NCI-H748 (cell line): ENCODE measurements at regions not wholly inside any gene's neighbourhood (a gene's known extent, or its start where the extent isn't known, plus 50 kb on each side); places are given as distances from the start of the nearest gene placed in this dataset.

Source experiments
- DNase-seq: peaks from one replicate; lab custom pipeline; 2025; ENCODE audit not compliant: unreplicated experiment; lab: John Stamatoyannopoulos, UW

DNA sequence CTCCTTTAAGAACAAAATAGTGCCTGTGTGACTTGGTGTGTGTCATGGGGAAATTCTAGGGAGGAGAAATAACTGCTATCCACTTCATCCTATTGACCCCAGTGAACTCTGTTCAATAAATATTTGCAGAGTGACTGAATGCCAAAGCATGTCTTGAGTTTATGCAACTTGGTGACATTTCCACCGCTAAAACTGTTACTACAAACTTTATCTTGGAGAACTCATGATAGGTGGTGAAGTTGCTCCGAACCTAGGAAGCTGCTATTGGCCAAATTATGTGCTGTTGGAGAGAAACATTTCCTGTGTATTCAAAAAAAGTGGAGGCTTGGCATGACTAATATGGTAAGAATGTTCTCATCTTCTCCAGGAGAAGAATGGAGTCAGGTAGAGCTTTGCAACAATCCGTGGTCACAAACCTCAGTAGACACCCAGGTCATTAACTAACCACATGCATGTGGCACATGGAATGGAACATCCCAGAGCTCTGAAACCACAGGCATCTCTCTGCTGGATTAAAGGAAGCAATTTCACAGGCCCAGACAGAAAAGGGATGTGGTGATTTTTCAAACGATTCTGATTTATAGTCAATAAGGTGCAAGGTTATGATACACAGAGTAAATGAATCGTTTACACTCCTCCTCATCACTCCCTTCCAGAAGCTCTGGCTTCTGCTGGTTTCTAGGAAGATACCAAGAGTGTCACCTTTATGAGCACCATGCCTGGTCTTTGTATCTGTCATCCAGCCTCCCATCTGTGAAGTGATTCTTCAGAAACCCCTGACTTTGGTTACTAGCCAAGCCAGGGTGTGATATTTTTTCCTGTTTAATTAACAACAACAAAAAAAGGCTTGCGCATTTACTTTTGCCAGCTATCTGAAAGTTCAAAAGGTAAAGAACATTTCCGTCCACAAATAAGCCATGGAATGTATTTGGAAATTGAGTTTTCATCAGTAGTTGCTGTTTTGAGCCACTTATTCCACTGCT lies 361.1 kb downstream of the TGFB2 start:
- no peak for DNase-seq

DNA sequence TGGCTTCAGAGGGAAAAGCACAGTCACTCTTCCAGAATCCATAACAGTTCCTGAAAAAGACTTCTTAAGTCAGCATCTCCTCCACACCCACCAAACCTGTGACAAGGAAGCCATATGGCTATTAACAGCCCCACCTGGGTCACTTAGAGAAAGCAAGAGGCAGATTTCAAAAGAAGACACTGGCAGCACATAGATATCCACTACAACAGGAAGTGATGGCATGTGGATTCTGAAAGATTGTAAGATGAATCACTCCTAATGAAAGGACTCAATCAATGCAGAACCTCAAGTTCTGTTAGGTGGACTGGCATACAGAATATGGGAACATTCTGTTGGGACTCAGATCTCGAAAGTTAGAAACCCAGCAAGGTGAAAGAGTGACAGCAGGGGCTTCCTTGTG lies 365.9 kb downstream of the TGFB2 start:
- DNase-seq, result no peak

DNA sequence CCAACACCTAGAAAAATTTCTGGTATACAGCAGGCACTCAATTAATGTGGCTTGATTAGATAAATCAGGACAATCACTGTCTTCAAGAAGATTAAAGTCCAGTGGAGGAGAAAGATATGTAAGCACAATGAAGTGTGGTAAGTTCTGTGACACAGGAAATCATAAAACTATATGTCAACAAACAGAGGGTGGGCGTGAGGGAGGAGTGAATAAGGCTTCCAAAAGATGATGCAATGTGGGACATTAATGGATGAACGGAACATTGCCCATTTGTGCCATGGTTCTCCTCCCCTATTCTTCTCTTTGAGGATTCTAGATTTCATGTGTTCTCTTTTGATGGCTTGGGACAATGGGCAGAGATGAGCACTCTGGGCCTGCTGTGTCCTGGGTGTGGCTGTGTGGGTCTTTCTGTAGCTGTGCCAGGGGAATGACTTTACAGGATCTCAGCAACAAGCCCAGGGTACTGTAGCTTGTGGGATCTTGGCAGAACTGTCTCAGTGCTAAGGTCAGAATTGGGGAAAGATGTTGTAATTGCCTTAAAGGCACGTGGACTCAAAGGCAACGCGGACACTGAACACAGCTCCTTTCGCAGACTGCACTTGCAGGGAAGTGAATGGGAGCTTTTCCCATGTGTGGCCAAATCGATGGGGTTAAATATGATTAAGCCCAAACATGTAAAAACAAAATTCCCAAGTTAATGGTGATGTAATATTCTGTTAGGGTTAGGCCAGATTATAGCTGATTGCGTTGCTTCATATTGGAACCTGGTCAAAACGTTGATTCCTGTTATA lies 366.9 kb downstream of the TGFB2 start:
- peak; percentile 31 for DNase-seq

- no peak for DNase-seq
These were observed 367.5 kb downstream of the TGFB2 start for GRCh38 chr1:218712677-218713076.

- no peak for DNase-seq
These were observed 371.0 kb downstream of the TGFB2 start for GRCh38 chr1:218715961-218716669.

GRCh38 chr1:218717575-218717974 lies 372.4 kb downstream of the TGFB2 start:
- DNase-seq, result no peak

GRCh38 chr1:218718206-218718605 lies 373.1 kb downstream of the TGFB2 start:
- DNase-seq, result no peak

DNA sequence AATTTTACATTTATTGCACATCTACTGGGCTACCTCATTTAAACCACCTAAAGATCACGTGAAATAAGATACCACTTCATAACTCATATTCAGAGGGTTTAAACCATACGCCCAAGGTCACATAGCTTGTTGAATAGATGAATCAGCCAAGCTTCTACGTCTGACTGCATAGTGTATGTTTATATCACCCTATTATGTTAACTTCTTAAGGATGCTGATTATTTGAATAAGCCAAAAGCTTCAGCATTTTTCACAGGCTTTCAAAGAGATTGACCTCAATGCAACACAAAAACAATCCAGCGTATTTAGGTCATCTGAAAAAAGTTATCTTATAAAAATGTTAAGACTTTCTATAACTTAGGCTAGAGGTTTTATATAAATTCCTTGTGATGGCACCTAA lies 373.8 kb downstream of the TGFB2 start:
- DNase-seq, result no peak

- DNase-seq, result no peak
These were observed 383.9 kb downstream of the TGFB2 start for GRCh38 chr1:218728898-218729565.

GRCh38 chr1:218735436-218736032 lies 390.4 kb downstream of the TGFB2 start:
- no peak for DNase-seq

- DNase-seq, result no peak
These were observed 394.3 kb downstream of the TGFB2 start for GRCh38 chr1:218739426-218739825.

DNA sequence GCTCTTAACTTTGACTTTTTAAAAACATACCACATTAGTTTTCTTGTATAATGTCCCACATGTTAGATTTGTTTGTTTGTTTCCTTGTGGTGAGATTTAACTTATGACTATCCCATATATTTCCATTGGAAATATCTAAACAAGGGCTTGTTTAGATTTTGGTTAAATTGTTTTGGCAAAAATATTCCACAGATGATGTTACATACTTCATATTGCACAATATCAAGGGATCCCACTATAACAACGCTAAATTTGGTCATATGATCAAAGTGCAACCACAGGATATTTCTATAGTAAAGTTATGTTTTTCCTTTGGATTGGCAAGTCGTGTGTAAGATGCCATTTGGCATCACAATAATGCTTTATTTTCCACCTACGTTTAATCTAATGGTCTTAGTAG lies 396.7 kb downstream of the TGFB2 start:
- DNase-seq, result no peak

GRCh38 chr1:218742467-218743262 lies 397.5 kb downstream of the TGFB2 start:
- no peak for DNase-seq

GRCh38 chr1:218743861-218744505 lies 398.8 kb downstream of the TGFB2 start:
- DNase-seq, result no peak

DNA sequence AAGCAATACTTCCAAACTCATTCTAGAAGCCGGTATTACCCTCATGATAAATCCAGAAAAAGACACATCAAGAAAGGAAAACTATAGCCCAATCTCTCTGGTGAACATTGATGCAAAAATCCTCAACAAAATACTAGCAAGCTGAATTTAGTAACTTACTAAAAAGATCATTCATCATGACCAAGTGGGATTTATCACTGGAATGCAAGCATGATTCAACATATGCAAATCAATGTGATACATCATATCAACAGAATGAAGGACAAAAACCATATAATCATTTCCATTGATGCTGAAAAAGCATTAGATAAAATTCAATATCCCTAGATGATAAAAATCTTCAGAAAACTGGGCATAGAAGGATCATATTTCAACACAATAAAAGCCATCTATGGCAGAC lies 402.9 kb downstream of the TGFB2 start:
- no peak for DNase-seq

- no peak for DNase-seq
These were observed 405.3 kb downstream of the TGFB2 start for GRCh38 chr1:218750216-218750970.

GRCh38 chr1:218751208-218751948 lies 406.2 kb downstream of the TGFB2 start:
- no peak for DNase-seq

DNA sequence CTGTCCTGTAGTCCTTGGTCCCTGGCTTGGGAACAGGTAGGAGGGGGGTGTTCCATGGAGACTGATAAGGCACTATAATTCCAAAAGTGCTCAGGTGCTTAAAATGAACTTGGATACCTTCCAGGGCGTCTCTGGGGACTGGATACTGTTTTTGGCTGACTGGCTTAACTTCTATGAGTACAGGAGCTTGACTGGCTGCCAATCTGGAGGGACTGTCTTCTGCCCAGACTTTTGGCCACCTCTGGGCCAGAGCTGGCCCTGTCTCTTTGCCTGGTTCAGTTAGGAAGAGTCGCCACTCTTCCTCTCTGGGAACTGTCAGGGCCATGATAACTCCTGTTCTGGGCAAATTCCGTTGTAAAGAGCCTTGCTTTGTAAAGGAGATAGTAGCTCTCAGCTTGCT lies 407.0 kb downstream of the TGFB2 start:
- no peak for DNase-seq
